ENCODE measurements at regions not wholly inside any gene's neighbourhood (a gene's known extent, or its start where the extent isn't known, plus 50 kb on each side); places are given as distances from the start of the nearest gene placed in this dataset.

DNA sequence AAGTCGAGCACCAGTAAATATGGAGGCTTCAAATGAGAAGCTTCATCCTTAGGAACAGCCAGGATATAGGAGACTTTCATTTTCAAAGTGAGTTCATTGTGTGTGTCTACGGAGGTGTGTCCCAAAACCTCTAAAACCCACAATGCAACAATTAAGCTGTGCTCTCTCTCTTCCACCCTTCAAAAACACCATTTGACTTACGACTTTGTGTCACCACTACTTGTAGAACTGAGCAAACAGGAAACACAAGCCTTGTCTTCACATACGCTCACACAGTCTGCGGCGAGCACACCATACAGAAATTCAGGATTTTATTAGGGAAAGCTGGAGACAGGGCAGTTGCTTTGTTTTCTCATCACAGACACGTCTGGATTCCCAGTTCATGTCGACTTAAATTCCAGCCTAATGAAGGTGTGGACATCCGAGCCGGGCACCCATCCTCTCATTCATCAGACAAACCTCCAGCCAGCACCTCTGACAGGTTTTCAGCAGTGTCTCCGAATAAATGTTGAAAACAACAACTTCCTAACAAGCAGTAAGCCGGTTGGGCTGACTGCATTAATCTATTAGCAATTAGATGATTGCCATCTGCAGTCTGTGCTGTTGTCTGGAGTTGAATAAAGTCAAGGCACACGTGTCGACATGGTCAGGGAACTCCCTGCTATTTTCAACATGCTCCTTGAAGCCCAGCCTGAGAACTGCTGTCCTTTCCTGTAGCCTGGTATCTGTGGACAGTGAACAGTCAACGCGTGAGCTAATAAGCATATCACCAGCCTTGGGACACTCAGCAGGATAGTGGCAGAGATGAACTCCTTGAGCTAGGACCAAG lies 1411.1 kb downstream of the BRD1 start:
- intact Hi-C loops (cut with micrococcal nuclease; ENCODE audit: unreplicated experiment): no loop called here
- FAIRE-seq: no peak
- no TSS peak for BruUV-seq (replicated peaks)
- ChIA-PET POLR2A (no interaction called here), CTCF (ENCODE audit: low intra/inter-chr PET ratio, low total read pairs) (no interaction called here)
- H3K27me3 ChIP-seq (ENCODE audit: control insufficient read depth in 1 of 2, insufficient read depth in 2 of 2, low read length in 2 of 2): peaks cover 1 to 69% of the 10 kb centered on the region in 2 experiments; a peak in 4 of 5 replicates
- 9% methylated on average over 12 of the region's 16 CpGs for WGBS (ENCODE audit: low lambda C conversion rate)
- in situ Hi-C loops (cut with HindIII; ENCODE audit: extremely low pct_ligation_motif_present, low pct_unique_long_range_greater_than_20kb): loop anchor here (10.0 kb wide), 1 partner anchor 58 kb away; no protein-coding TSS in a partner anchor
- no peaks in the 10 kb centered on the region for H3K4me1 ChIP-seq (ENCODE audit: insufficient read depth, low read length)
- no peak overlapping the region for H2AFZ ChIP-seq (ENCODE audit: low read length)
- no peaks in the 10 kb centered on the region for H3K36me3 ChIP-seq (replicated peaks in 1 of 2; ENCODE audit: control insufficient read depth in 1 of 2, insufficient read depth in 2 of 2, low read length in 2 of 2)
- H3K9ac ChIP-seq (ENCODE audit: insufficient read depth, low read depth, low read length): no peak overlapping the region
- no peaks in the 10 kb centered on the region for H4K20me1 ChIP-seq (ENCODE audit: insufficient read depth, low read length)
- DNase-seq (ENCODE audit: low spot score): no peak
- H3K27ac ChIP-seq (ENCODE audit: extremely low read length, insufficient read depth, low read length): no peak overlapping the region
- no peak for ATAC-seq
- H3K79me2 ChIP-seq (ENCODE audit: insufficient read depth, low read length): no peaks in the 10 kb centered on the region
- no peaks in the 10 kb centered on the region for H3K9me3 ChIP-seq (ENCODE audit: low read length)
- H3K4me2 ChIP-seq (ENCODE audit: low read depth, low read length): no peak overlapping the region
- H3K4me3 ChIP-seq (replicated peaks in 1 of 3; ENCODE audit: insufficient read depth in 1 of 3, low read depth in 2 of 3, low read length in 3 of 3): no peak overlapping the region
- TF ChIP-seq ZNF737 (CRISPR knock-in tag; IDR thresholded peaks at IDR 0.05; ENCODE audit: borderline replicate concordance) (no peak), ZNF232 (CRISPR knock-in tag; IDR thresholded peaks at IDR 0.05; ENCODE audit: borderline replicate concordance) (no peak), ZNF788 (CRISPR knock-in tag; IDR thresholded peaks at IDR 0.05; ENCODE audit: borderline replicate concordance) (no peak), ZFY (CRISPR knock-in tag; IDR thresholded peaks at IDR 0.05) (no peak), ZNF343 (CRISPR knock-in tag; IDR thresholded peaks at IDR 0.05) (no peak), SRF (IDR thresholded peaks at IDR 0.05; ENCODE audit: low read depth, low read length) (no peak), MED1 (CRISPR knock-in tag; IDR thresholded peaks at IDR 0.05) (no peak), TCF12 (IDR thresholded peaks at IDR 0.05) (no peak), TCF12 (CRISPR knock-in tag; IDR thresholded peaks at IDR 0.05) (no peak), ZNF678 (CRISPR knock-in tag; IDR thresholded peaks at IDR 0.05) (no peak), CENPX (CRISPR knock-in tag; IDR thresholded peaks at IDR 0.05) (no peak), HNF4G (IDR thresholded peaks at IDR 0.05; ENCODE audit: borderline replicate concordance, low read depth, low read length) (no peak), HNF4G (CRISPR knock-in tag; IDR thresholded peaks at IDR 0.05; ENCODE audit: borderline replicate concordance, low read depth) (no peak)
- TF ChIP-seq, protein P1, sequence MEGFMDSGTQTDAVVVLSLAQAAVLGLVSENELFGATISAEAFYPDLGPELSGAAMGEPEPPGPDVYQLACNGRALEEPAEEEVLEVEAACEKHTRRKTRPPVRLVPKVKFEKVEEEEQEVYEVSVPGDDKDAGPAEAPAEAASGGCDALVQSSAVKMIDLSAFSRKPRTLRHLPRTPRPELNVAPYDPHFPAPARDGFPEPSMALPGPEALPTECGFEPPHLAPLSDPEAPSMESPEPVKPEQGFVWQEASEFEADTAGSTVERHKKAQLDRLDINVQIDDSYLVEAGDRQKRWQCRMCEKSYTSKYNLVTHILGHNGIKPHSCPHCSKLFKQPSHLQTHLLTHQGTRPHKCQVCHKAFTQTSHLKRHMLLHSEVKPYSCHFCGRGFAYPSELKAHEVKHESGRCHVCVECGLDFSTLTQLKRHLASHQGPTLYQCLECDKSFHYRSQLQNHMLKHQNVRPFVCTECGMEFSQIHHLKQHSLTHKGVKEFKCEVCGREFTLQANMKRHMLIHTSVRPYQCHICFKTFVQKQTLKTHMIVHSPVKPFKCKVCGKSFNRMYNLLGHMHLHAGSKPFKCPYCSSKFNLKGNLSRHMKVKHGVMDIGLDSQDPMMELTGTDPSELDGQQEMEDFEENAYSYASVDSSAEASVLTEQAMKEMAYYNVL (CRISPR knock-in tag; IDR thresholded peaks at IDR 0.05; ENCODE audit: borderline replicate concordance): no peak
- TF ChIP-seq, protein P2, sequence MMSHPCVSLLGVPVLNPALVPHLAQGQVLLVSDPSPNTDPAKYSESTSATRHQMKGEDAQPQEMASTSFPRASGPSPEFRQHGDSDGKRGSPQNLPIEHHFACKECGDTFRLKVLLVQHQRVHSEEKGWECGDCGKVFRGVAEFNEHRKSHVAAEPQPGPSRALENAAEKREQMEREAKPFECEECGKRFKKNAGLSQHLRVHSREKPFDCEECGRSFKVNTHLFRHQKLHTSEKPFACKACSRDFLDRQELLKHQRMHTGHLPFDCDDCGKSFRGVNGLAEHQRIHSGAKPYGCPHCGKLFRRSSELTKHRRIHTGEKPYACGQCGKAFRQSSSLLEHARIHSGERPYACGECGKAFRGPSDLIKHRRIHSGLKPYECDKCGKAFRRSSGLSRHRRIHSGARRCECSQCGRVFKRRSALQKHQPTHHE (CRISPR knock-in tag; IDR thresholded peaks at IDR 0.05; ENCODE audit: borderline replicate concordance): no peak
- TF ChIP-seq, protein P3, sequence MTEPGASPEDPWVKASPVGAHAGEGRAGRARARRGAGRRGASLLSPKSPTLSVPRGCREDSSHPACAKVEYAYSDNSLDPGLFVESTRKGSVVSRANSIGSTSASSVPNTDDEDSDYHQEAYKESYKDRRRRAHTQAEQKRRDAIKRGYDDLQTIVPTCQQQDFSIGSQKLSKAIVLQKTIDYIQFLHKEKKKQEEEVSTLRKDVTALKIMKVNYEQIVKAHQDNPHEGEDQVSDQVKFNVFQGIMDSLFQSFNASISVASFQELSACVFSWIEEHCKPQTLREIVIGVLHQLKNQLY (CRISPR knock-in tag; IDR thresholded peaks at IDR 0.05): no peak
- TF ChIP-seq, protein P4, sequence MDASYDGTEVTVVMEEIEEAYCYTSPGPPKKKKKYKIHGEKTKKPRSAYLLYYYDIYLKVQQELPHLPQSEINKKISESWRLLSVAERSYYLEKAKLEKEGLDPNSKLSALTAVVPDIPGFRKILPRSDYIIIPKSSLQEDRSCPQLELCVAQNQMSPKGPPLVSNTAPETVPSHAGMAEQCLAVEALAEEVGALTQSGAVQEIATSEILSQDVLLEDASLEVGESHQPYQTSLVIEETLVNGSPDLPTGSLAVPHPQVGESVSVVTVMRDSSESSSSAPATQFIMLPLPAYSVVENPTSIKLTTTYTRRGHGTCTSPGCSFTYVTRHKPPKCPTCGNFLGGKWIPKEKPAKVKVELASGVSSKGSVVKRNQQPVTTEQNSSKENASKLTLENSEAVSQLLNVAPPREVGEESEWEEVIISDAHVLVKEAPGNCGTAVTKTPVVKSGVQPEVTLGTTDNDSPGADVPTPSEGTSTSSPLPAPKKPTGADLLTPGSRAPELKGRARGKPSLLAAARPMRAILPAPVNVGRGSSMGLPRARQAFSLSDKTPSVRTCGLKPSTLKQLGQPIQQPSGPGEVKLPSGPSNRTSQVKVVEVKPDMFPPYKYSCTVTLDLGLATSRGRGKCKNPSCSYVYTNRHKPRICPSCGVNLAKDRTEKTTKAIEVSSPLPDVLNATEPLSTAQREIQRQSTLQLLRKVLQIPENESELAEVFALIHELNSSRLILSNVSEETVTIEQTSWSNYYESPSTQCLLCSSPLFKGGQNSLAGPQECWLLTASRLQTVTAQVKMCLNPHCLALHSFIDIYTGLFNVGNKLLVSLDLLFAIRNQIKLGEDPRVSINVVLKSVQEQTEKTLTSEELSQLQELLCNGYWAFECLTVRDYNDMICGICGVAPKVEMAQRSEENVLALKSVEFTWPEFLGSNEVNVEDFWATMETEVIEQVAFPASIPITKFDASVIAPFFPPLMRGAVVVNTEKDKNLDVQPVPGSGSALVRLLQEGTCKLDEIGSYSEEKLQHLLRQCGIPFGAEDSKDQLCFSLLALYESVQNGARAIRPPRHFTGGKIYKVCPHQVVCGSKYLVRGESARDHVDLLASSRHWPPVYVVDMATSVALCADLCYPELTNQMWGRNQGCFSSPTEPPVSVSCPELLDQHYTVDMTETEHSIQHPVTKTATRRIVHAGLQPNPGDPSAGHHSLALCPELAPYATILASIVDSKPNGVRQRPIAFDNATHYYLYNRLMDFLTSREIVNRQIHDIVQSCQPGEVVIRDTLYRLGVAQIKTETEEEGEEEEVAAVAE (CRISPR knock-in tag; IDR thresholded peaks at IDR 0.05; ENCODE audit: borderline replicate concordance): no peak

All from HepG2 (cell line).